Fibroblast of skin of right quadriceps (primary cell): ENCODE measurements at regions not wholly inside any gene's neighbourhood (a gene's known extent, or its start where the extent isn't known, plus 50 kb on each side); places are given as distances from the start of the nearest gene placed in this dataset.
A peak's percentile ranks its signal among the peaks of the same experiment; 100 is the strongest.

Experiments
- DNase-seq: peaks from one replicate; pipeline ENCODE4 v3.0.0-alpha.2; 2013

DNA sequence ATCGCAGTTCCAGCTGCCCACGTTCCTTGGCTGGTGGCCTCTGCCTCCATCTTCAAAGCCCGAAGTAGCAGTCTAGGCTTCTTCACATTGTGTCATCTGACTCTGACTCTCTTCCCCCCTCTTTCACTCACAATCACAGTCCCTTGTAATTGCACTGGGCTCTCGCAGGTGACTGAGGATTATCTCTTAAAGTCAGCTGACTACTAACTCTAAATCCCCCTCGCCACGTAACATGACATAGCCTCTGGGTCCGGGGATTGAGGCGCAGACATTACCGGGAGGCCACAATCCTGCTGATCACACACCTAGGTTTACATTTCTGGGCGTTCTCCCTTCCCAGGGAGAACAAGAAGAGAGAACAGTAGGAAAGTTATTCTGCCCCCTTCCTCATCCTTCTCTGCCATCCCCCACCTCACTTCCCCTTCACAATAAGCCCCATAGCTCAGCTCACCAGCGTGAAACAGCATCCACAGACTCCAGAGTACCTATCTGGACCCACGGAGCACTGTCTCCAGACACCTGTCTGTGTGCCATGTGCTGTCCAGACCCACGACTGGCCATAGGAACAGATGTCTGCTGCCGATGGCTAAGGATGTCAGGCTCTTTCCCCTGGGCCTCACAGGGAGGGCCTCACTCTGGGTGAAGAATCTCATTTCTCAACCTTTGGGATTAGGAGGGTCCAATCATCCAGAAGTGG is 64.3 kb upstream of the FZD7 start:
- DNase-seq: no peak

DNA sequence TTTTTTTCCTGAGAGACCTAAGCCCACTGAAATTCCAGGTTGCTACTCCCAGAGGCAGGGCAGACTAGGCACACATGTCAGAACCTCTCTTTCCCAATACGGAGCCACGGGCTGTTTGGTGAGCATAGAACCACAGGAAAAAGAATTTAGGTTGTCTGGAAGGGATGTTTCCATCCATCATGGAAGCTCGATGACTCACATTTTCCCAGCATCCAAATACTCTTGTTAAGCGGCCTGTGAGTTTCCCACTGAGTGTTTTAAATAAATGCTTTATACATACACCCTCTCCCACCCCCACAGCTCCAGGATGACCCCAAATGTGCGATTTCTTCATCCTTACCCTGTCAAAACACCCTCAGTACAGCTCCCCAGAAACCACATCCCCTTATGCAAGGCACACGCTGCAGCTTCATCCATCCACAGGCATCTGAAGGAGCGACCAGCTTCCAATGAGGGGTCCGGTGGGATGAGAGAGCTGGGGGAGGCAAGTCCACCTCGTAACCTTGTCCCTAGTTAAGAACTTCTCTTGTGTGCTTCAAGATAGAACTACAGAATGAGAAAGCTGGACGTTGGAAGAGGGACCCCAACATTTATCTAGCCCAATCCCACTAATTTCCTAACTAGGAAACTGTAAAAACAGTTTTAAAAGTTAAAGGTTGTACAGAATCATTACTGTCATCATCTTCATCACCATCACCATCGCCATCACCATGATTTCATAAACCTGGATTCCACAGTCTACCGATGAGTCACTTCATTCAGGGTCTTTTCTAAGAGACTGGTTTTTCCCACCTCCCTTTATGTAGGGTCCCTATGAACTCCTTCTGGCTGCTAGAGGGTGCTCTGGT is 63.5 kb upstream of the FZD7 start:
- peak; percentile 96 for DNase-seq

DNA sequence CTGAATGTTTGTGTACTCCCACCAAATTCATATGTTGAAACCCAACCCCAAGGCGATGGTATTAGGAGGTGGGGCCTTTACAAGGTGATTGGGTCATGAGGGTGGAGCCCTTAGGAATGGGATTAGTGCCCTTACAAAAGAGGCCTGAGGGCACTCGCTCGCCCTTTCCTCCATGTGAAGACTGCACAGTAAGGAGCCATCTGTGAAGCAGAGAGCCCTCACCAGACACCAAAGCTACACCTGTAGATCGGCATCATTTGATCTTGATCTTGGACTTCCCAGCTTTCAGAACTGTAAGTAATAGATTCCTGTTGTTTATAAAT is 62.9 kb upstream of the FZD7 start:
- DNase-seq: no peak

GRCh38 chr2:201971531-201972228 is 62.0 kb upstream of the FZD7 start:
- peak; percentile 87 for DNase-seq

DNA sequence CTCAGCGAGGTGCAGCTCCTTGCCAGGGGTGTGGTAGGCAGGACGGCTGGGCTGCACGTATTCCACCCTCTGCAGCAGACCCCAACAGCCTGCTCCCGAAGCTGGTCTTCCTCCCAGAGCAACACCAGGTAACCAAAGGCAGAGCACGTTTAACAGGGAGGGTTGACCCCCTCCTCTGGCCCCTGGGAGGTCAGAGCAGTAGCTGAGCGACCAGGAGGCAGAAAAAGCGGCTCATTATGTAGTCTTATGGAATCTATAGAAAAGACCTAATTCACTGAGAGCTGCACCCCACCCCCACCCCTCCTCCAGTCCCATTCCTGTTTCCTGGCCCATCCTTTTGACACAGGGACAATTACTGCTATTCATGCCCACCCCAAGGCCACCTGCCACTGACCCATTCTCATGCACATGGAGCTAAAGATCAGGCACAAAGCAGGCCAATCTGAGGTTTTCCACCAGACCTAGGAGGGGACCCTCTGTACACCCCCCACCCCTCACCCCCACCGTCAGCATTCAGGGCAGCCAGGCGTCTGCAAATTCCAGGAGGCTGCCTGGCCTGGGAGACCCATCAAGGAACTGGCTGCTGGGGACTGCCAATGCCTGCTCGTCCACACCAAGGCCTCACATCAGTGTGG is 60.9 kb upstream of the FZD7 start:
- DNase-seq: no peak

- no peak for DNase-seq
These were observed 60.2 kb upstream of the FZD7 start for GRCh38 chr2:201973305-201973928.

- no peak for DNase-seq
These were observed 59.2 kb upstream of the FZD7 start for GRCh38 chr2:201974171-201975100.

GRCh38 chr2:201975434-201975833 is 58.2 kb upstream of the FZD7 start:
- DNase-seq: no peak

DNA sequence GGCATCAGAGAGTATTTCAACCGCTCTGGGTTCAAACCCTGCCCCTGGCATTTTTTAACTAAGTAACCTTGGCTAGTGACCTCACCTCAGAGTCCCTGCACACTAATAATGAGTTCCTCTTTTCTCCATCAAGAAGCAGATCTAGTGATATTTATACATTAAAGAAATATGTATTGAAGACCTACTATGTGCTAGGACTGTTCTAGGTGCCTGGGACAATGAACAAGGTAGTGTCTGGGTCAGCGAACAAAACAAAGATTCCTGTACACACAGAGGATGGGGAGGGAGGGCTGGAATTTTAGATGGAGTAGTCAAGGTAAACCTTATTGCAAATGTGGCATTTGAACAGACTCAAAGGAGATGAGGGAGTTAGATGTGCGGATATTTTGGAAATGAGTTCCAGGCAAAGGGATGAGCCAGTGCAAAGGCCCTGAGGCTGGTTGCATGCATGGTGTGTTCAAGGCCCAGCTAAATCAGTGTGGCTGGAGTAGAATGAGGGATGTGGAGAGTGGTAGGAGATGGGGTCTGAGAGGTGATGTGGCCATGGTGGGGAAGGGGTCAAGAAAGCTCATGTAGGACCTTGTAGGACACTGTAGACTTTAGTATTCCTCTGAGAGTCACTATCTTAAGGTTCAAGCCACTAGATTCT is 57.6 kb upstream of the FZD7 start:
- no peak for DNase-seq

DNA sequence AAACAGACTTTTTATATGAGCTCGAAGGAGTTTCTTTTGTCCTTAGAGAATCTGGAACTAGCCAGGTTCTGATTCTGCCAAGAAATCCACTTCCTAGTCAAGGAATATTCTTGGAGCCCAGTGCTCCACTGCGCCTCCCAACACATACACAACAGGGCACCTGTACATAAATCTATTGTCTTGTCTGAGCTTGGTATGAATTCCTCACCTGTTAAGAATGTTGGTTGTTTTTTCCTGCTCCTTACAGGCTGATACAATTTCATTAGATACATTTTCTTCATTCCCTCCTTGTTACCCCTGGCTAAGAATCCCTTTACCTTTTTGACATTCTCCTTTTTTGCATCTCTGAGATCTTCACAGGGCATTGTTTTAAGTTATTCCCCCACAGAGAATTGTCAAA is 56.0 kb upstream of the FZD7 start:
- DNase-seq: no peak

DNA sequence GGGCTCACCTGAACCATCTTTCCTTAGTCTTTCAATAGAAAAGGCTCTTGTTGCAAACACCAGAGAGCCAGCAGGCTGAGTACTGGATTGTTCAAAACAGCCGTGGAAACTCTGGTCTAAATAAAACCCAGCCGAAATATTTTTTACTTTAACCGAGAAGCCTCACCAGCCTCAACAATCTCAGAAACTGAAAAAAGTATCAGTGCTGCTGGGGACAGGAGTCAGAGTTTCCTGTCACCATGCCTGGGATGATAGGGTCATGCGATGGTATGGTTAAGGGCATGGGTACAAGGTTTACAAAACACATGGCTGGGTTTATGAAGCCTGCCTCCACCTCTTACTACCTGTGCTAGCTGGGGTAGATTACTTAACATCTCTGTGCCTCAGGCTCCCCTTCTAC is 55.3 kb upstream of the FZD7 start:
- no peak for DNase-seq

DNA sequence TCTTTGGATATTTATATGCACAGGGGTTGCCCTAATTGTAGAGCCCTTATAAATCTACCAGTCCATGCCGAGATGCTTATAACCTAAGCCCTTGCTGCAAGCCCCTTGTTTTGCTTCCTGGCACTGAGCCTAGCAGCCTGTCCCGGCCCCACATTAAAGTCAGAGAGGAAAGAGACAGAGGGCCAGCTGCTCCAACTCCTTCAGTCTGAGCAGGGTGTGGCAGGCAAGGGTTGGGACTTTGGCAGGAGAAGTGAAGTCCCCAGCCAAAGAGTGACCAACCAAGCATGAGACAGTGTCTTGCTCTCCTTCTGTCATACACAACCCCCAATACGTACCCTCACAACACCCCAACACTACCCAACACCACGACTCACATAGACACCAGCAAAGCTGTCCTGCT is 54.7 kb upstream of the FZD7 start:
- no peak for DNase-seq

DNA sequence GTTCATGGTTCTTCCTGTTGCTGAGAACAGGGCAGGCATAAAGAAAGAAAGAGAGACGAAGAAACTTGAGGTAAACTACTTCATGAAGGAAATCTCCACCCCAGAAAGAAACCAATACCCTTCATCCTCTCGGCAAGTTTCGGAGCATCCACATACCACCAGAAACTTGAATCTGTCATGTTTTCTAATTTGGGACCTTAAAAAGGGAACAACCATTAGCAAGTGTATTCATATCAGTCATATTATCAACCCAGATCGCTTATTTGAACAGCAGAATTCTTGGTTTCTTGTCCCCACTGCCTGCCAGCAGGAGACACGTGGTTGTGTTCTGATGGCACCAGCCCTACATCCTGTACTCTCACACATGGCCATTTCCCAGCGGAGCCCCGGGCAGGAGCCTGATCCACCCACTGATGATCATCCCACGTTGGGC is 53.2 kb upstream of the FZD7 start:
- no peak for DNase-seq

DNA sequence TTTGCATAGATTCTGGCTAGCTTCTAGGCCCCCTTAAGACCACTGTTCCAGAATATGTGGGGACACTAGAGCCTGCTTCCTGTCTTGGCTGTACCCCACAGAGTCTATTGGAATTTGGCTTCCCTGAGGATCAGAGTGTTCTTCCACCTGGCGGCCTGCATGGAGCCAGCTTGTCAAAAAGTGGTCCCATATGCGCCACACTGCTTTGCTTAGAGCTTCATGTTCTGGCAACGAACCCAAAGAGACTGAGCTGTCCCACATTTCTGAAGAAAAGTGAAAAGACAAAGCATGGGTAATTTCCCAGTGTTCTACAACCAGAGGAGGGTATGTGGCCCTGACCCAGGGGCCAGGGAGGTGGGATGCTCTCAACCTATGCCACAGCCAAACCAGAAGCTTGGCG is 52.7 kb upstream of the FZD7 start:
- no peak for DNase-seq

GRCh38 chr2:201983174-201983573 is 50.5 kb upstream of the FZD7 start:
- DNase-seq: no peak

GRCh38 chr2:201983800-201984199 is 49.9 kb upstream of the FZD7 start:
- no peak for DNase-seq
